ENCODE measurements at regions not wholly inside any gene's neighbourhood (a gene's known extent, or its start where the extent isn't known, plus 50 kb on each side); places are given as distances from the start of the nearest gene placed in this dataset.

DNA sequence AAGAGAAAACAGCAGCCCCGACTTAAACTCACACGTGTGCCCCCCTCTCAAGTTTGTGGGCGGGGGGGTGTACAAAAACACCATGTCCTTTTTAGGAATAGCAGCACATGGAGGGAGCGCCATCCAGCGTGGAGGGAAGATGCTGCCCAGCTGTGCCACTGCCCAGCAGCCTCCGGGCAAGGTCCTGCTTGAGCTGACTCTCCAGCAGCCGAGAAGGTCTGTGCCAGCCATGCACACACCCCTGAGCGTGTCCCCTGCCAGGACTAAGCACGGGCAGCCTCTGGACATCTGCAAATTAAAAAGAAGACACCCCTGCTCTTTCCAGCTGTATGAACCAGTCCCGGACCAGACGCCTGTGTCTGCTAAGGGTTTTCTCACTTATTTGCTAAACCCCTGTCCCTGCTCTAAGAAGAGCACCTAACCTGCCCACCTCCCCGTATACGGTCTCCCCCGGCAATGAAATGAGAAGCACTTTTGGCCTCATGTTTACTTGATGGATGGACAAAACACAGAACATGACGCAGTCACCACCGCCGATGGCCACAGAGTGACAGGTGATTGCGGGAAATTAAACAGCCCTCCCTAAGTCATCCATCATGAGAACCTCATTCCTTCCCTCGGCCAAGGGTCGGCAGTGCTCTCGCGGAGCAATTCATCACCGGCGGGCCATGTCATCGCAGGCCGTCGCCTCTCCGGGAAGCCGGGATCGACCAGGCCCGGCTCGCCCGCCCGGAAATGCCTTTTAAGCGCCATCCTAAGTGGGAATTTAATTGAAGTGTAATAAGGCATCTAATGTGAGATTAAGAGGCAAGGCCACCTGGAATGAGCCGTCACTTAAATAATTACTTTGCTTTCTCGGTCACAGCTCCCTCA is 96.9 kb downstream of the OLFM1 start:
- Mint-ChIP-seq H3K27me3 (ENCODE audit: insufficient read depth, unreplicated experiment) (peaks cover 31% of the 10 kb centered on the region), H3K4me1 (ENCODE audit: insufficient read depth, unreplicated experiment) (no peaks in the 10 kb centered on the region), H3K9me3 (ENCODE audit: unreplicated experiment) (no peaks in the 10 kb centered on the region), H3K4me3 (ENCODE audit: unreplicated experiment) (no peak overlapping the region), H3K36me3 (ENCODE audit: insufficient read depth, unreplicated experiment) (no peaks in the 10 kb centered on the region), H3K27ac (ENCODE audit: low read depth, unreplicated experiment) (no peak overlapping the region)
- TF ChIP-seq, protein P1, sequence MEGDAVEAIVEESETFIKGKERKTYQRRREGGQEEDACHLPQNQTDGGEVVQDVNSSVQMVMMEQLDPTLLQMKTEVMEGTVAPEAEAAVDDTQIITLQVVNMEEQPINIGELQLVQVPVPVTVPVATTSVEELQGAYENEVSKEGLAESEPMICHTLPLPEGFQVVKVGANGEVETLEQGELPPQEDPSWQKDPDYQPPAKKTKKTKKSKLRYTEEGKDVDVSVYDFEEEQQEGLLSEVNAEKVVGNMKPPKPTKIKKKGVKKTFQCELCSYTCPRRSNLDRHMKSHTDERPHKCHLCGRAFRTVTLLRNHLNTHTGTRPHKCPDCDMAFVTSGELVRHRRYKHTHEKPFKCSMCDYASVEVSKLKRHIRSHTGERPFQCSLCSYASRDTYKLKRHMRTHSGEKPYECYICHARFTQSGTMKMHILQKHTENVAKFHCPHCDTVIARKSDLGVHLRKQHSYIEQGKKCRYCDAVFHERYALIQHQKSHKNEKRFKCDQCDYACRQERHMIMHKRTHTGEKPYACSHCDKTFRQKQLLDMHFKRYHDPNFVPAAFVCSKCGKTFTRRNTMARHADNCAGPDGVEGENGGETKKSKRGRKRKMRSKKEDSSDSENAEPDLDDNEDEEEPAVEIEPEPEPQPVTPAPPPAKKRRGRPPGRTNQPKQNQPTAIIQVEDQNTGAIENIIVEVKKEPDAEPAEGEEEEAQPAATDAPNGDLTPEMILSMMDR (IDR thresholded peaks at IDR 0.05; ENCODE audit: unreplicated experiment) = no peak
- DNase-seq (ENCODE audit: unreplicated experiment) = no peak
- no TSS peak for BruUV-seq (replicated peaks)
- intact Hi-C loops (cut with micrococcal nuclease) = no loop called here
- ChIA-PET CTCF (interaction anchor here (0.7 kb wide), 1 partner anchor 46 kb away, joined by 3 read pairs; no protein-coding TSS in a partner anchor), POLR2A (no interaction called here)

DNA sequence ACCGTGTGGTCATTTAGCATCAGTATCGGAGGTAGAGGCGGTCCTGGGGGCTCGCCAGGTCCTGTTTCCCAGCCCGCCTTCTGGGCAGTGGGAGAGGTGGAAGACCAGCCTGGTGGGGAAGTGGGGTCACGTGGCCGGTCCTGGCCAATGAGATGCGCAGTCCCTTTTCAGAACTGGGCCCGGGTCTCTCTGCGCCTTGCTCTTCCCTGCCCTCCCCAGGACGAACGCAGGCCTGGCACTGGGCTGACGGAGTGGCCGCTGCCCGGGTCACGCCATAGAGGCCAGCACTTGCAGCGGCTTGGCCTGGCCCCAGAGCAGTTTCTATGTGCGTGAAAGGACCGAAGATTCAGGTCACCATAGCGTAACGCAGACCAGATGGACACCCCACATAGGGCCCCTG is 97.6 kb downstream of the OLFM1 start:
- Mint-ChIP-seq H3K27me3 (ENCODE audit: insufficient read depth, unreplicated experiment) (peaks cover 31% of the 10 kb centered on the region), H3K4me1 (ENCODE audit: insufficient read depth, unreplicated experiment) (no peaks in the 10 kb centered on the region), H3K36me3 (ENCODE audit: insufficient read depth, unreplicated experiment) (no peaks in the 10 kb centered on the region), H3K27ac (ENCODE audit: low read depth, unreplicated experiment) (no peak overlapping the region), H3K4me3 (ENCODE audit: unreplicated experiment) (no peak overlapping the region), H3K9me3 (ENCODE audit: unreplicated experiment) (no peaks in the 10 kb centered on the region)
- intact Hi-C loops (cut with micrococcal nuclease) = no loop called here
- CTCF ChIA-PET = no interaction called here
- no peak for DNase-seq (ENCODE audit: unreplicated experiment)
- BruUV-seq (replicated peaks) = no TSS peak
- TF ChIP-seq, protein P1 (IDR thresholded peaks at IDR 0.05; ENCODE audit: unreplicated experiment) = no peak
- POLR2A ChIA-PET = interaction anchor here (0.7 kb wide), 1 partner anchor 370 kb away, joined by 4 read pairs; no protein-coding TSS in a partner anchor

DNA sequence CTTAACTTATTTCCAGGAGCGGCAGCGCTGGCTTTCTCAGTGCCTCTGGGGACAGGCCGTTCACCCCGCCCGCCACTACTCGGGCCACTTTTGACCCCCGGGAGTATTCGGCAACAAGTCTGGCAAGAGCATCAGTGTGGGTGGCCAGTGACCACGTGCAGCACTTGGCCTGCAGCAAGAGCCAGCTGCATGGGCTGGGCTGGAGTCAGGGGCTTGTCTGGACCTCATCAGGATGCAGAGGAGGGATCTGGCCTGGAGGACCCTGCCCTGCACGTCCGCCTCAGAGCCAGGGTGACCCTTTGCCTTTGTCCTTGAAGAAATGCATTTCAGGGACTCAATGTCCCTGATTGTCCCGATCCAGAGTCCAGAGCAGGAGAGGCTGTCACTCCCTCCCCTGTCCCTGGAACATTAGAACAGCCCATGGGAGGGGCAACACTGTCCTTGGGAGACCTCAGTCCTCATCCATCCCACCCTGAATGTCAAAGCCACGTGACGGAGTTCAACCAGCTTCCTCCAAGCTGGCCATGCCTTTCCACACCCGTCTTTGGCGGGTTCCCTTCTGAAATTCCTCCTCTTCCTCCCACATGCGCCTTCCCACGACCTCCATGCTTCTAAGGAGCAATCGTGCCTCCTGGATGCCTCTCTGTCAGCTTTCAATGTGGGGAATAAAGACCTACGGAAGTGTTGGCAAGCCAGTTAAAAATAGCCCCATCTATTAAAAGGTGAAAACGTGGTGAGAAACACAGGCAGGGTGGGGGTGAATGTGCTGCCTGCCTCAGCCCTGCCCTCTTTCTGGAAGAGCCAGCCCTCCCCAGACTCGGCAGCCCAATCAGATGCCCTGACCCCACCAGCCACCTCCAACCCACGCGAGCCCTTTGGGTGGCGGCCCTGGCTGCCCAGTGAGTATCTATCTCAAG is 99.0 kb downstream of the OLFM1 start:
- POLR2A ChIA-PET = interaction anchor here (1.0 kb wide), 1 partner anchor 34 kb away, joined by 3 read pairs; no protein-coding TSS in a partner anchor
- no peaks in the 10 kb centered on the region for H3K36me3 Mint-ChIP-seq (ENCODE audit: insufficient read depth, unreplicated experiment)
- intact Hi-C loops (cut with micrococcal nuclease) = no loop called here
- no peak overlapping the region for H3K27ac Mint-ChIP-seq (ENCODE audit: low read depth, unreplicated experiment)
- peaks cover 30% of the 10 kb centered on the region for H3K27me3 Mint-ChIP-seq (ENCODE audit: insufficient read depth, unreplicated experiment)
- no peak for DNase-seq (ENCODE audit: unreplicated experiment)
- BruUV-seq (replicated peaks) = no TSS peak
- H3K4me3 Mint-ChIP-seq (ENCODE audit: unreplicated experiment) = no peak overlapping the region
- H3K9me3 Mint-ChIP-seq (ENCODE audit: unreplicated experiment) = no peaks in the 10 kb centered on the region
- CTCF ChIA-PET = no interaction called here
- no peaks in the 10 kb centered on the region for H3K4me1 Mint-ChIP-seq (ENCODE audit: insufficient read depth, unreplicated experiment)
- TF ChIP-seq, protein P1 (IDR thresholded peaks at IDR 0.05; ENCODE audit: unreplicated experiment) = no peak

DNA sequence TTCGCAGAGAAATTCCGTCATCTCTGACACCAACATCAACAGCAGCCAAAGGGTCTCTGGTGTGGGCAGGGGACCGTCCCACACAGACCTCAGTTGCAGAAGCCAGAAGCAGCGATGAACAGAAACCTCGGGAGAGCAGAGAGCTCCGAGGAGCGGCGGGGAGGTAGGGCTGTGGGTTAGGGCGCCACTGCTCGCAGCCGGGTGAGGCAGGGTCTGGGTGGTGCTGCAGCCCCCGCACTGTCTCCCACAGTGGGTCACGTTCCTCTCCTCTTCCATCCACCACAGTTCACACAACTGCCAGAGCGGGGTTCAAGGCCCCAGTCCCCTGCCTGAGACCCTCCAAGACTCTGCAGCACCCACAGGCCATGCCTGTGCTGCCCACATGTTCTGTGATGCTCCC is 99.9 kb downstream of the OLFM1 start:
- Mint-ChIP-seq H3K4me3 (ENCODE audit: unreplicated experiment) (no peak overlapping the region), H3K27ac (ENCODE audit: low read depth, unreplicated experiment) (no peak overlapping the region), H3K36me3 (ENCODE audit: insufficient read depth, unreplicated experiment) (no peaks in the 10 kb centered on the region), H3K27me3 (ENCODE audit: insufficient read depth, unreplicated experiment) (peaks cover 26% of the 10 kb centered on the region), H3K9me3 (ENCODE audit: unreplicated experiment) (no peaks in the 10 kb centered on the region), H3K4me1 (ENCODE audit: insufficient read depth, unreplicated experiment) (no peaks in the 10 kb centered on the region)
- no peak for DNase-seq (ENCODE audit: unreplicated experiment)
- ChIA-PET CTCF (interaction anchor here (0.6 kb wide), 2 partner anchors 35 to 125 kb away, joined by 3 to 4 read pairs; no protein-coding TSS in a partner anchor), POLR2A (no interaction called here)
- BruUV-seq (replicated peaks) = no TSS peak
- intact Hi-C loops (cut with micrococcal nuclease) = no loop called here
- TF ChIP-seq, protein P1 (IDR thresholded peaks at IDR 0.05; ENCODE audit: unreplicated experiment) = no peak

Measured in MCF 10A (cell line).